PC-9 (cell line): ENCODE measurements at regions not wholly inside any gene's neighbourhood (a gene's known extent, or its start where the extent isn't known, plus 50 kb on each side); places are given as distances from the start of the nearest gene placed in this dataset.

Source experiments
- CTCF ChIP-seq: fragments of 200-600 bp; sonication (generic); conservative IDR thresholded peaks from 2 replicates; pipeline ENCODE4 v1.6.1; 2017; ENCODE audit warnings: mixed run types, antibody characterized with exemption, mild to moderate bottlenecking, moderate library complexity
- EZH2 ChIP-seq: fragments of 200-600 bp; sonication (generic); IDR thresholded peaks from 2 replicates; pipeline ENCODE4 v1.8.0; 2017; ENCODE audit warnings: antibody characterized with exemption, low read depth

GRCh38 chr10:106038246-106038645, 1126.3 kb downstream of the SORCS1 start:
- TF ChIP-seq EZH2, result no peak
- no peak for TF ChIP-seq CTCF
